ENCODE measurements at regions not wholly inside any gene's neighbourhood (a gene's known extent, or its start where the extent isn't known, plus 50 kb on each side); places are given as distances from the start of the nearest gene placed in this dataset.

DNA sequence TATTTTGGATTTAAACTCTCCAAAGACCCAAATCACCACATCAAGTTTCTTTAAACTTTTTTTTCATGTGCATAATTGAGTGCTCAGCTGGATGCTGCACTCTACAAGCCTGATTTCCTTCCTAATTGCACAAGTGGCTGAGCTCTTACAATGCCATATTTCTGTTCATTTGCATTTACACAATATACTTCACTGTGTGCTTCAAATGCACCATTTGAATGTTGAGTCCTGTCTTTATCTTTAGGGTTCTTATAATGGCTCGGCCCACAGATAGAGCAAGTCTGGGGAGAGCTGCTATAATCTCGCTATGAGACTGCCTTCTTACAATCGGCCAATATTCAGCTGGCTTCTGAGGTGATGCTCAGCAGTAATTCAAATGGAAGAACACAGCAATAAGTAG, 200.6 kb upstream of the MAP3K7 start:
- DNase-seq (ENCODE audit: low spot score) = no peak

DNA sequence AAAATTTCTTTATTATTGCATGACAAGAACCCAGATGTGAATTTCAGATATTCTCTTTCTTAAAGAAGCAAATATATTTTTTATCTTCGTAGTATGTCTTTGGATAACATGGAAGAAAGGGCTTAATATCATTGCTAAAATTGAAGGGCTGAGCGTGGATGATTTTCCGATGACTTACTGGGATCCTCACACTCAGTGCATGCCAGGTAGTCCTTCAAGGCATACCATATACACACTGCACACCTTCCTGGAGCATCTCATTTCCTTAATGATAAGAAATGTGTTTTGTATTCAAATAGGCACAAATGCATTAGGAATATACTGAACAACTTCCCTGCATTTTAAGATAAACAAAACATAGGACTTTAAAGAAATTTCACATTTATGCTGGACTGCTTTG, 193.9 kb upstream of the MAP3K7 start:
- no peak for DNase-seq (ENCODE audit: low spot score)

DNA sequence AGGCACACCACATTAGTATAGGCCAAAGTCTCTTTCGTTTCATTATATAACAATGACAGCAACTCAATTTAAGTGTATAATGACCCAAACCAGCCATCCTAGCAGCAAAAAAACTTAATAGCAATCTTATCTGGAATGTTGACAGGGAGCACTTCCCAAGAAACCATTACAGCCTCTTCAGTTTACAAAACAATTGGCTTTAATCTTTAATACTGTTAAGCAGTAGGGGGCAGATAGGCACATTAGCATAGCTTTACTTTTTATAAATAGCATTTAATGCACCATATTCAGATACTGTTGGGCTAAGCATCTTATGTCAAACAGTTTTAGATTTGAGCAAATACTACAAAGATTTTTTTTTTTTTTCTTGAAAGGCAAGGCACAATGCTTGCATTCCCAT, 193.3 kb upstream of the MAP3K7 start:
- DNase-seq (ENCODE audit: low spot score) = no peak

DNA sequence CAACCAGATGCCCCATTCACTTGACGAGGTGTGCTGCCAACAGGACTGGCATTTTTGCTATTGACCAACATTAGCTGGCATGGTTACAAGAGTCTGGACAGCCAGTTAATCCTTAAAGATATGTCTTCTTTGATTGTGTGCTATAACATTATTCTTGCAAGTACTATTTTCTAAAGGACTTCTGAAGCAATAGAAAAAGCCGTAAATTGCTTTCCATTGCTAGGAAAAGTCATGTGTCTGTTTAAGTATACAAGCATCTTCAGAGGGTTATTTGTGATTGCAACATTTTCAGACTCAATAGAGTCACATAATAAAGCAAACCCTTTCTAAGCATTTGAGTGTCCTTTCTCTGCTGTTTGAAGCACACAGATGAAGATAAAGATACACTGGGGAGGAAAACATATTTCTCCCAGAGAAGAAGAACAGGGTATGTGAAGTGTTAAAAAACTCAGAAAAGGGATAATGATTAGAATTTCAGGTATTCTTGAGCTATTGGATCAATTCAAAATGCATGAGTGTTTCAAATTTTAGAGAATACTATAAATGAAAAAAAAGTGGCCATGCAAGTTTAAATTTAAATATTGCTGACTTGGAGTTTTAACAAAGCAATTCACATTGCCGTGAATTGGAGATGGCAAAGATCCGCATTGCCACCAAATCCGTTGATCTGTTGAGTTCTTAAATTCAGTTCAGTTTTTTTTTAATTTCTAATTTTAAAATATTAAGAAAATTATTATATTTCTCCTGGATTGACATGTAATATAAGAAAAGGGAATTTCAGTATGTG, 191.7 kb upstream of the MAP3K7 start:
- no peak for DNase-seq (ENCODE audit: low spot score)

DNA sequence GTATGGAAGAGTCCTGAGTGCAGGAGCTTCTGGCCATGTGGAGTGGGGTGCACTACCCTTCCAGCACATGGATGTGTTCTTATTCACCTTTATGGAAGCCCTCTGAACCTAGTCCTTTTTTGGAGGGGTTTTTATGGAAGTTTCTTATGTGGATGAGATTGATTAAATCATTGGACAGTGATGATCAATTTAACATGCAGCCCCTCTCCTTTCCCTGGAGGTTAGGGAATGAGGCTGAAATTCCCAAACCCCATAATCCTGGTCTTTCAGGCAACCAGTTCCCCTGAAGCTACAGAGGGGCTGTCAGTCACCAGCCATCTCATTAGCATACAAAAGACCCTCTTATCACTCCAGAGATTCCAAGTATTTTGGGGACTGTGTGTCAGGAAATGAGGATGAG, 183.9 kb upstream of the MAP3K7 start:
- DNase-seq (ENCODE audit: low spot score) = no peak

DNA sequence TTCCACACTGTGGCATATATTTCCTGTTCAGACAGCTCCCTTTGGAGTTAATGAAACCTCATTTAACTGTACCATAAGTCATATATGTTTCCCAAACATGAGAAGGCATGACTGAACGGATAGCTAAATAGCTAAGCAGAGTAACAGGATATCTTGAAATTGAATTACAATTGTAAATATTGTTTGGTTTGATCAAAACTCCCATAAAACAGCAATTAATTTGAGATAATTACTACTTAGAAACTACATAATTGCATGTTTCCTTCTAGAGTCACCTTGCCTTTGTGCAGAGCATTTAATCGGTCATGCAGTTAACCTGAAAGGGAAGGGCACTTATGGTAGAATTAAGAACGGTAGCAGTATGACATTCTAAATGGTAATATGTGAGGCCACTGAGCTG, 179.0 kb upstream of the MAP3K7 start:
- no peak for DNase-seq (ENCODE audit: low spot score)

DNA sequence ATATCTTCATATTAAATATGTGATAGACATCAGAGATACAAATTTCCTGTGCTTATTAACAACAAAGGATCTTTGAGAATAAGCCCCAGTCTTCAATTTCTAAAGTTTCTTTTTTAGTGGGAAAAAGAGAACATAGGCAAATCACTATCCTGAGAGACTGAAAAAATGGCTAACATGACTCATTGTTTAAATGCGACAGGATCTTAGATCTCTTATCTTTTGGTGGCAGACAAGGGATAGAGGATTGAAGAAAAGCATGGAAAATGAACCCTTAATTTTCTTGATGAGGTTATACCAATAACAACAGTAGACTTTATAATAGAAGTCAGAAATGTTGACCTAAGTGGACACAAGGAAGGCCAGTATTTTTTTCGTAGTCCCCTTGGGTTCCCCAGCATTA, 178.6 kb upstream of the MAP3K7 start:
- DNase-seq (ENCODE audit: low spot score) = no peak

DNA sequence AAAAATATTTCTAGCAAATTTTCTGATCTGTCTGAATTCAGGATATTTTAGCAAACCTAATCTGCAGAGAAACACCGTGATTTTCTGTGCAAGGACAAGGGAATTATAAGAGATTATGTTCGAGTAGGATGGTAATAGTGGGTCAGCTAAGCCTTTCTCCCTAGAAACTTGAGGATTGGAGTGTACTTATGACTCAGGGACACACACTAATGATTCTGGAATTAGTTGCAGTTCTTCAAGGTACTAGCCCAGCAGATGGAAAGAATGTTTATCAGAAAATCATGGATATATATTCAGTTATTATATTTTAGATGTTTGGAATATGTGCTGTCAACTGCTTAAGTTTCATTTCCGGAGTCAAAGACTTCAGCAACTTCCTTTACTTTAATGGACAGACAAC, 177.1 kb upstream of the MAP3K7 start:
- DNase-seq (ENCODE audit: low spot score) = no peak

DNA sequence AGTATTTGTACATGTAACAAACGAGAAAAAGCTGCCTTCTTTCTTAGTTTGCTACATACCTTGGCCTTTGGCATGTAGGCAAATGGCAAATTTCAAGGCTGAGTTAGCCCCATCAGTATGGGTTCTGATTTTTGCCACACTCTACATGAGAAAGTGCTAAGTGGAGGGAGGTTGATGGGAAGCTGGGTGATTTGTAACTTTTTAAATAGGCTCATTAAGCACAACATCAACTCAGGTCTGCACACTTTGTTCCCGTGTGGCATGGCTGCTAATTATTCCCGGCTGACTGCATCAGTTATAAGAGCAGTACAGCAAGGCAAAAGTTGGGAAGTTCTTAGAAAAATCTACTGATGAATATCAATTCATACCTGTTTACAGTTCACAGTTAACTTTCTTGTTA, 172.8 kb upstream of the MAP3K7 start:
- no peak for DNase-seq (ENCODE audit: low spot score)

DNA sequence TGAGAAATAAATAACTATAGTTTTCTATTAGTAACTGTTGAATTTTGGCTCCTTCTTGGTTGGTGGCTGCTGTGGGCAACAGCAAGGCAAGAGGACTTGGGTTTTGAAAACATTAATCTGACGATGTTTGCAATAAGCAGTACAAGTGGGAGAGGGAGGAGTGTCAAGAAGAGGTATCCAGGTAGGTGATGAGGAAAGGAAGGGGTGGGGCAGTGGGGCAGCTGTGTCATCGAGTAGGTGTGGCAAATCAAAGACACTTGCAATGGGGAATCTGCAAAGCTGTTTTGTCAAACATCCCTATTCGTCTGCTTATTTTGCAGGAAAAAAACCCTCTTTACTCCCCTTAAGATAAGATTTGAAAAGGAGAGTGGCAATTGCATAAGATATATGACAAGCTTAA, 171.9 kb upstream of the MAP3K7 start:
- no peak for DNase-seq (ENCODE audit: low spot score)

DNA sequence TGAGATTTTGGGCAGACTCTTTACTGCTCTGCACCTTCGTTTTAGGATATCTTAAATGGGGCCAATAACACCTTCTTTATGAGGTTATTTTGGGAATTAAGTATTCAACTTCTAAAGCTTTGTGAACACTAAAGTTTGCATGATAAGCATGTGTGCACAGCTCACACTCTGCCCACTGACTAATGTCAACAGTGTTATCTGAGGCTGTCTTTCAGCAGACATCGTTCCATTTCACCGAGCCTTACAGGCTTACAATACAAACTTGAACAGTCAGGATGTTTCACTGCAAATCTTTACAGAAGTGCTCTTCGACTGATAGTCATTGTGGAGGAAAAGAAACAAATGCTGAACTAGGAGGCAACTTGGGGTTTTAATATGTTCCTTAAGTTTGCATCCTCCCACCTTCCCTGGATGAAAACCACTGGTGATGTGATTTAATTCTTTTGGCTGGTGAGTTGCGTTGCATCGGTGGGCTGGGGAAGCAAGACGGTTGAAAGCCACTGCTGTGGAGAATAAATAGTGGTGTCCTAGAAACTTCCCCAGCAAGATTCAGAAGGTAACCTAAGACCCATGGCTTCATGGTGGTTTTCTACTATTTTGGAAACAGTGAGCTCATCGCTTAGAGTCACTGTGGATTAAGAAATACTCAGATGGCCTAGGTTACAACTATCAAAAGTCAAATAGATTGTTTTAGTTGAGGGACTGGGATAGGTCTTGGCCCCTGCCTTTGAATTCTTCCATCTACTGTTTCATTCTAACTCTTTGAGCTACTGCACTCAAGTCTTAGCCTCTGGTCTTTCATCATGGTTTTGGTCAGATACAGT, 167.2 kb upstream of the MAP3K7 start:
- no peak for DNase-seq (ENCODE audit: low spot score)

DNA sequence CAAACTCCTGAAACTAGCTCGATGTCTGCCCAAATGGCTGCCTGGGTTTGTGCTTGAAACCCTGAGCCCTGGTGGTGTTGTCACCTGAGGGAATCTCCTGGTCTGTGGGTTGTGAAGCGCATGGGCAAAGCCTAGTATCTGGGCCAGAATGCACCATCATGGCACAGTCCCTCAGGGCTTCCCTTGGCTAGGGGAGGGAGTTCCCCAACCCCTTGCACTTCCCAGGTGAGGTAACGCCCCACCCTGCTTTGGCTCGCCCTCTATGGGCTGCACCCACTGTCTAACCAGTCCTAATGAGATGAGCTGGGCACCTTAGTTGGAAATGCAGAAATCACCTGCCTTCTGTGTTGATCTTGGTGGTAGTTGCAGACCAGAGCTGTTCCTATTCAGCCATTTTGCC, 152.9 kb upstream of the MAP3K7 start:
- DNase-seq (ENCODE audit: low spot score) = no peak

DNA sequence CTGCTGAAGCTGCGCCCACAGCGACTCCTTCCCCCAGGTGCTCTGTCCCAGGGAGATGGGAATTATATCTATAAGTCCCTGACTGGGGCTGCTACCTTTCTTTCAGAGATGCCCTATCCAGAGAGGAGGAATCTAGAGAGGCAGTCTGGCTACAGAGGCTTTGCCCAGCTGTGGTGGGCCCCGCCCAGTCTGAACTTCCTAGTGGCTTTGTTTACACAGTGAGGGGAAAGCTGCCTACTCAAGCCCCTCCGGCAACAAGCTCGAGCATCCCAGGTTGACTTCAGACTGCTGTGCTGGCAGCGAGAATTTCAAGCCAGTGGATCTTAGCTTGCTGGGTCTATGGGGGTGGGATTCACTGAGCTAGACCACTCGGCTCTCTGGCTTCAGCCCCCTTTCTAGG, 152.5 kb upstream of the MAP3K7 start:
- no peak for DNase-seq (ENCODE audit: low spot score)

DNA sequence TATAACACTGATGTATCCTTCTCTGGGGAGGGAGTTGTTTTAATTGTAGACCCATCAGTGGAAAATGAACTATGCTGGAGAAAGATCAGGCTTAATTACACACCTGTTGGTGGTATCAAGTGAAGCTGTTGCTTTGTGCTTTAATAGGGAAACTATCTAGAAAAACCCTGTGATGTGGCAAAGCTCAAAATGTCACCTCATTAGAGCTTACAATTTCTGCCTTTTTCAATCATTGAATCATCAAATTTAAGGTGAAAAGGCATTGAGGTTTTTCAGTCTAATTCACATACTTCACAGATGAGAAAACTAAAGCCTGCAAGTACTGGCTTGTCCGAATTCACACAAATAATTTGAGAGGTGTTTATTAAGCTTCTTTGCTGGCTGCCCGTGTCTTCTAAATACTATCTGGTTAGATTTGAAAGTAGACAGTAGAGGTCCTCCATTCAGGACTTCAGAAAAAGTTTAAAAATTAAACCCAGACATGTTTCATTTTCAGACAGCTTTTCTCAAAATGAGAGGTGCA, 143.3 kb upstream of the MAP3K7 start:
- no peak for DNase-seq (ENCODE audit: low spot score)

DNA sequence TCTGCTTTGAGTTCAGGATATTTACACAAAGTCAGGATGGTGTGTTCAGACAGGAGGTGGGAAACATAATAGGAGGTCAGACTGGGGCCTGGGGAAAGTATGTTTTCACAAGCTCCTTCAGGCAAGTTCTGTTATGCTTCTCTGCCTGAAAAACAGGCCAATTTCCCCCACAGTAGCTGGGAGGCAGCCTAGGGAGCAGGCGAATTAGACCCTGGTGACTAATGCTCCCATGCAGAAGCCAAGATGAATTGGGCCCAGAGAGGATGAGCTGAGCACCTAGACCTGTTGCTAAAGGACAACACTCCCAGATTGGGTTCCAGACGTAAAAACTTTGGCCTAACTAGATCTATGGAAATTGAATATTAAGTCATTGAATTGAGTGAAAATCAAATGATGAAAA, 142.2 kb upstream of the MAP3K7 start:
- DNase-seq (ENCODE audit: low spot score) = no peak

DNA sequence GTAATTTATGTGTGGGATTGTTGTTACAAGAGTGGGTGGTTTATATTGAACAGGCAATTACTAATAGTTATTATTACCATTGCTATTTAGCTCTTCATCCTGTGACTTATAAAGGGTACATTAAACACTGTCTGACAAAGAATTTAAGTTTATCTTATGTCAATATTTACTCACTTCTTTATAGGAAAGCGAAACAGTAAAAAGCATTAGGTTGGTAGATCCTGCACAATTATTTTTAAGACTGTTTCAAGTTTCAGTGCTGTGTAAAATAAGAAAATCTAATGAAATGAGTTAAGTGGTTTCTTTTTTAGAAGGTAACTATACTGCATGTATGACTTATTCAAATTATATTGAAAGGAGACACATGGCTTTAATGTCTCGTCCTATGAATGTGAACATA, 135.8 kb upstream of the MAP3K7 start:
- no peak for DNase-seq (ENCODE audit: low spot score)

DNA sequence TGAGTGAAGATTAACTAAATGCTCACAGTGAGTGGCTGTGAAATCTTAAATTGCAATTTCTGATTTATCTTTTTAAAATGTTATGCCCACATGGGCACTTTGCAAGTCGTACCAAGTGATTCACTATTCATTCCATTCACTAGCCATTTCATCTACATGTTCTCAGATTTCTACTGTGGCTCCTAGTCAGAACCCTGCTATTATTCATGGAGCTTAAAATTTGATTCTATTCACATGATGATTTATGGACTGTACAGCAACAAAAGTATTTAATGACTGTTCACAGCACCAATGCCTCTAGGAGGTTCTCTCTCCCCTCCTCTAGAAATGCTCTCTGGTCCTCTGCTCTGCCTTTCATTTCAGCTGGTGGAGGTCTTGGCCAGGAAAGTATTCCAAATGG, 133.5 kb upstream of the MAP3K7 start:
- no peak for DNase-seq (ENCODE audit: low spot score)

DNA sequence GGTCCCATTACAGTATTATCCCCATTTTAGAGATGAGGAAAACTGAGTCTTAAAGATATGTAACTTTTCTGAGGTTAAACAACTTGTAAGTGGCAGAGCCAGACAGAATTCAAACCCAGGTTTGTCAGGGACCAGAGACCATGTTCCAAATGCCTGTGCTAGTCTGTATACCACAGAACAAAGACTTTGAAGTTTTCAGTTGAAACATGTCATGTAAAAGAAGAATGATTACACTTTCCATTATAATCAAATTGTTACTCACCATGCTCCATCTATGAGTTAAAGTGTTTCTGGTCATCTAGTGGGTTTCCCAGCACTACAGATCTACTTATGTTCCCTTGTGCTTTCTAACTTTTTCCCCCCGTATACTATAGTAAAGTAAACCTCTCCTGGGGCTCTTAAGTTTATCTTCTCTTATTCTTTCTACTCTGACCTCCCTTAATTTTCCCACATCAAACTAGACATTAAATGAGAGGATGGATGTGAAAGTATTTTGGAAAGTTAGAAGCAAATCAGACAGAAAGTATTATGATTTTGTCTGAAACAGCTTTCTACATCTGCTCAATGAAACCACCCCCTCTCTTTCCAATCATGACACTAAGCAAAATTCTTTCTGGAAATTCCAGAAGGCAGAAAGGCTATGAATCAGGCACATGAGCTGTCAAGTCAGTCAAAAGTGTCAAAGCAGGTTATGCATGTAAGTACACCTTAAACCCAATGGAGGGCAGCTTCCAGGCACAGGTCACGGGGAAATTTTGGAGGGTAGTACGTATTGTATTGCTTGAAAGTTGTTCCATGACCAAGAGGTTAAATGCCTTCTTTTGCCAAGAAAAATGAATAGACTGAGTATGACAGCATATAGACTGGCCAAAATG, 132.7 kb upstream of the MAP3K7 start:
- no peak for DNase-seq (ENCODE audit: low spot score)

DNA sequence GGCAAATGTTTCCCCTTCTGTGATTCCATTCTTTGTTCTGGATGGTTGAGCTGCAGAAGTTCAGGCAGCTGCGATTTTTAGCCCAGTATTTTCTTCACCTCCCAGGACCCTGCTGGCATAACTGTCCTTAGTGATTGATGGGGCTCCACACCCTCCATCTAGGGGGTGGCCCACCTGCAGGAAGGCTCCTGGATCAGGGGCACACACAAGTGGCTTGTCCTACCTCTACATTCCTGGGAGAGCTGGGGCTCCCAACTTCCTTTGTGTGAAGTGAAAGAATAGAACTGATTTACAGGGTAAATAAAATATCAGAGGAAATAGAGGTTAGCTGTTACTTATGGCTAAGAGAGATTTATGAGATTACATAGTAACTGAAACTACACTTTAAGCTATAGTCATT, 129.5 kb upstream of the MAP3K7 start:
- no peak for DNase-seq (ENCODE audit: low spot score)

DNA sequence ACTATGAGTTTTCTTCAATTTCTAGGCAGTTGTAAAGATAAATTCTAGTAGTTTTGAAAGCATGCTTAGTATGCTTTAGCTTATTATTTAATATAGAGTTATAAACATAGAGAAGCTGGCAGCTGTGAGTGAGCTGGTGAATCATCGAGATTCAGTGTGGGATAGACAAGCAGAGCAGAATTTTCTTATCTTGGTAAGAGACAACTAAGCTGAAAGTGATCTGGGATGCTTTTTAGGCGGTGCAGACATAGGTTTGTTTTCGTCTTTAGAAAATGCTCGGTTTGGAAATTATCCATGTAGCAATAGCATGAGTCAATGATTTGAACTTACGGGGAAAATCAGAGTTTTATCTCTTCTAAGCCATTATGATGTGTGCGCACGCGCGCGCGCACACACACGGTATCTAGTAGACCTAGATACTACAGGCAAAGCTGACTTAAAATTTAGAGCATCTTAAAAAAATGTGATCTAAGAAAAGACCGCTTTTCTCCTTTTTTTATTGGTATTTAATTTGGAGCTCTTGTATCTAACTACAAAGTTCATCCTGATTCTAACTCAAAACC, 128.3 kb upstream of the MAP3K7 start:
- DNase-seq (ENCODE audit: low spot score) = no peak

DNA sequence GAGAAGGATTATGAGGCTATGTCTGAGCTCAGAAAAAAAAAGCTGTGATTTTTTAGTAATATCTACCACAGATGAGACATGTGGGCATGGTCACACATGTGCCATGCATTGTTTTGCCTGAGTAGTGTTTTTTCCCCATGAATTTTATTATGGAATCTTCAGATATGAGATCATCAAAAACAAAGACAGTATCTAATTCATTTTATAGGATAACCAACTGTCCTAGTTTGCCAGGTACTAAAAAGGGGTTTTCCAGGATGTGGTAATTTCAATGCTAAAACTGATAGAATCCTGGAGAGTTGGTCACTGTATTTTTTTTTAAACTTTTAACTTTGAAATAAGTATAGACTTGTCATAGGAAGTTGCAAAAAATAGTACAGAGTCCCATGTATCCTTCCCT, 127.4 kb upstream of the MAP3K7 start:
- no peak for DNase-seq (ENCODE audit: low spot score)

DNA sequence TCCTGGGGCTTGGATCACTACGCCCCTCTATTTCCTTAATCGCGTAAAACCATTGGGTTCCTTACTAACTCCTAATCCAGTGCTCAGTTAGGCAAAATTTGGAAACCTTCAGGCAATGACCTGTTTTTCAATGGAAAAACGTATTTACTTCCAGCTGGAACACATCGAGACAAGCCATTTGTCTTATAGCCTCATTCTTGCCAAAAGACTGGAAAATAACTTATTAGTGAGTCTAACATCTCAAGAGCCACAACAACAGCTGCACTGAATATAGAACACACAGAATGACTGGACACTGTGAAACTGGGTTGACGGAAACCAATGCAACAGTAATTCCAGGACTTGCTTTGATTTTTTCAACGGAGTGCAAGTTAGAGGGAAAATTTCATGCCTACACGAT, 125.2 kb upstream of the MAP3K7 start:
- no peak for DNase-seq (ENCODE audit: low spot score)
